Sigmoid colon (tissue), 6 donors: ENCODE measurements at regions not wholly inside any gene's neighbourhood (a gene's known extent, or its start where the extent isn't known, plus 50 kb on each side); places are given as distances from the start of the nearest gene placed in this dataset.

Experiments
- DNase-seq: peaks from one replicate; pipeline ENCODE4 v3.0.0-alpha.2; 2019
- H3K27ac ChIP-seq, 4 donors: fragments of 200-600 bp; sonication (generic); one replicate each; pipeline ENCODE4 v1.5.1; 2016 to 2019; ENCODE audit warnings: mild to moderate bottlenecking in 1 of 4
- H3K27me3 ChIP-seq, 3 donors: fragments of 200-600 bp; sonication (generic); one replicate each; pipeline ENCODE4 v1.5.1; 2019; ENCODE audit warnings: mild to moderate bottlenecking in 1 of 3
- H3K36me3 ChIP-seq, 4 donors: fragments of 200-600 bp; sonication (generic); one replicate each; pipeline ENCODE4 v1.5.1; 2016 to 2019
- H3K4me1 ChIP-seq, 4 donors: fragments of 200-600 bp; sonication (generic); one replicate each; pipeline ENCODE4 v1.5.1; 2017 to 2019
- H3K4me3 ChIP-seq, 4 donors: fragments of 200-600 bp; sonication (generic); one replicate each; pipeline ENCODE4 v1.5.1; 2017 to 2019; ENCODE audit warnings: mild to moderate bottlenecking in 2 of 4, moderate library complexity in 1 of 4
- H3K9me3 ChIP-seq, 4 donors: fragments of 200-600 bp in 3 of 4; sonication (generic) in 3 of 4; one replicate each; pipeline versions ENCODE4 v1.5.1 to v1.6.1; 2013 to 2019
- EP300 ChIP-seq, 4 donors: sonication (generic); formaldehyde crosslinking; IDR thresholded peaks; one replicate each; pipeline ENCODE4 v1.6.1; 2017; ENCODE audit warnings: antibody characterized with exemption in 4 of 4
- POLR2A ChIP-seq, 2 donors: fragments of 450-650 bp; IDR thresholded peaks; one replicate each; pipeline ENCODE4 v1.6.1; 2016; ENCODE audit warnings: antibody characterized with exemption in 2 of 2, mild to moderate bottlenecking in 2 of 2, moderate library complexity in 2 of 2
- POLR2AphosphoS5 ChIP-seq, 4 donors: sonication (generic); formaldehyde crosslinking; IDR thresholded peaks; one replicate each; pipeline ENCODE4 v1.6.1; 2017; ENCODE audit warnings: antibody characterized with exemption in 4 of 4
- WGBS, 2 donors: extraction: QIAGEN DNeasy Blood & Tissue Kit; methylation state at CpG; one replicate each; pipeline ENCODE4 v1.1.7; 2013; 5-methylcytosine and 5-hydroxymethylcytosine counted together
- intact Hi-C: fragments of 100-400 bp; cut with DNase I; formaldehyde crosslinking; loops from one replicate; pipeline ENCODE4 v1.15.1; 2023
- TF ChIP-seq, protein P1 (sequence below), 4 experiments: fragments of 450-650 bp in 3 of 4; fragments of 200-600 bp in 1 of 4; IDR thresholded peaks; one replicate each; pipeline ENCODE4 v1.5.1; 2016 to 2019; ENCODE audit warnings: antibody characterized with exemption in 4 of 4, mild to moderate bottlenecking in 3 of 4, moderate library complexity in 2 of 4
- donor health status: healthy with polysubstance abuse.
- donor health status: healthy.

DNA sequence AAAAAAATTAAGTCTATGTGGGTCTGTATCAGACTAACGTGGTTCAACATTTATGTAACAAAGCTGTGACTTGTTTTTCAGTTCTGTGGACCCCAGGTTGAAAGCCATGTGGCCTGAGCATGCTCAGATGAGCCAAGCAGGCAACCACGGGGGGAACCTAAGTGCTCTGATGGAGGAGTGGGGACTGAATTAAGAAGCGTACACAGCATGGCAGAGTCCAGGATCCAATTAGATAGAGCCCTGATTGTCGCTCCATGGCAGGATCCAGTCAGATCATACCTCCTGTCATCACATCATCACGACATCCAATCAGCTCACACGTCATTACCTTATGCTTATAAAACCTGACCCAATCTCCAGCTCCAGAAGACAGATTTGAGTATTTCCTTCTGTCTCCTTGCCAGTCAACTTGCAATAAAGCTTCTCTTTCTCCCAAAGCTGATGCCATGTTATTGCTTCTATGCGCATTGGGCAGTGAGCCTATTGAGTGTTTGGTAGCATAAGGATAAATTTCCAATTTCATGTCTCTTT is 1013.1 kb upstream of the TMEM132C start:
- H3K36me3 ChIP-seq: no peaks in the 10 kb centered on the region
- TF ChIP-seq POLR2A (IDR thresholded peaks at IDR 0.05) (no peak), POLR2AphosphoS5 (IDR thresholded peaks at IDR 0.05) (no peak), EP300 (IDR thresholded peaks at IDR 0.05) (no peak)
- TF ChIP-seq, protein P1, sequence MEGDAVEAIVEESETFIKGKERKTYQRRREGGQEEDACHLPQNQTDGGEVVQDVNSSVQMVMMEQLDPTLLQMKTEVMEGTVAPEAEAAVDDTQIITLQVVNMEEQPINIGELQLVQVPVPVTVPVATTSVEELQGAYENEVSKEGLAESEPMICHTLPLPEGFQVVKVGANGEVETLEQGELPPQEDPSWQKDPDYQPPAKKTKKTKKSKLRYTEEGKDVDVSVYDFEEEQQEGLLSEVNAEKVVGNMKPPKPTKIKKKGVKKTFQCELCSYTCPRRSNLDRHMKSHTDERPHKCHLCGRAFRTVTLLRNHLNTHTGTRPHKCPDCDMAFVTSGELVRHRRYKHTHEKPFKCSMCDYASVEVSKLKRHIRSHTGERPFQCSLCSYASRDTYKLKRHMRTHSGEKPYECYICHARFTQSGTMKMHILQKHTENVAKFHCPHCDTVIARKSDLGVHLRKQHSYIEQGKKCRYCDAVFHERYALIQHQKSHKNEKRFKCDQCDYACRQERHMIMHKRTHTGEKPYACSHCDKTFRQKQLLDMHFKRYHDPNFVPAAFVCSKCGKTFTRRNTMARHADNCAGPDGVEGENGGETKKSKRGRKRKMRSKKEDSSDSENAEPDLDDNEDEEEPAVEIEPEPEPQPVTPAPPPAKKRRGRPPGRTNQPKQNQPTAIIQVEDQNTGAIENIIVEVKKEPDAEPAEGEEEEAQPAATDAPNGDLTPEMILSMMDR (IDR thresholded peaks at IDR 0.05): no peak
- 88% methylated on average over 7 of the region's 7 CpGs for WGBS, 2 donors
- no peak overlapping the region for H3K4me3 ChIP-seq
- no peaks in the 10 kb centered on the region for H3K4me1 ChIP-seq
- no peak overlapping the region for H3K27ac ChIP-seq
- intact Hi-C loops: no loop called here
- H3K27me3 ChIP-seq: no peaks in the 10 kb centered on the region
- no peaks in the 10 kb centered on the region for H3K9me3 ChIP-seq
- DNase-seq: no peak

DNA sequence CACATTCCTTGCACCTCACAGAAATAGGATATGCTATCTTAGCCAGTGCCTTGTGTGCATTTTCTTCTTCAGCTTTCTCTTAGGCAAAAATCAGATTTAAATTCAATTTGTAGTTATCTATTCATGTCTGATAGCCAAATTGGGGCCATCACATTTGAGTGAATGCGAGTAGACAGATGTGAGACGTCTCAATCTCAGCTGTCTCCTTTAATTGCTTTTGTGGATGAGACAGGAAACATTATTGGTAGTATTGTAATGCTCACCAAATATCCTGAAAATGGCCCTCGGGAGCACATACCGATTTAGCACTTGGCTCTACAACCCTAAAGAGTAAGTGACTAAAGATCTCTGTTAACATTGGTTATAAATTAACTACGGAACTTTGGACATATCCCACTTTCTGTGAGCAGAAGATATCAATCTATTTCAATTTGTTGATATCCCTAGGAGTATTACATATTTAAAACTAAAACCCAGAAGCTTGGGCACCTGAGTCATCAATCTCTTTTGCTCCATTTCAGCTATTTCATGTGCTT is 1012.5 kb upstream of the TMEM132C start:
- Histone ChIP-seq H3K36me3 (no peaks in the 10 kb centered on the region), H3K27me3 (no peaks in the 10 kb centered on the region), H3K9me3 (no peaks in the 10 kb centered on the region), H3K27ac (no peak overlapping the region), H3K4me3 (no peak overlapping the region), H3K4me1 (no peaks in the 10 kb centered on the region)
- DNase-seq: no peak
- TF ChIP-seq POLR2AphosphoS5 (IDR thresholded peaks at IDR 0.05) (no peak), EP300 (IDR thresholded peaks at IDR 0.05) (no peak), POLR2A (IDR thresholded peaks at IDR 0.05) (no peak)
- TF ChIP-seq, protein P1 (IDR thresholded peaks at IDR 0.05): no peak
- 17 to 57% methylated on average over 5 of the region's 5 CpGs for WGBS, 2 donors
- intact Hi-C loops: no loop called here

GRCh38 chr12:127257366-127257935 is 1009.5 kb upstream of the TMEM132C start:
- H3K4me3 ChIP-seq: no peak overlapping the region
- H3K9me3 ChIP-seq: no peaks in the 10 kb centered on the region
- intact Hi-C loops: no loop called here
- no peak for DNase-seq
- TF ChIP-seq POLR2A (IDR thresholded peaks at IDR 0.05) (no peak), EP300 (IDR thresholded peaks at IDR 0.05) (no peak), POLR2AphosphoS5 (IDR thresholded peaks at IDR 0.05) (no peak)
- TF ChIP-seq, protein P1 (IDR thresholded peaks at IDR 0.05): no peak
- no peaks in the 10 kb centered on the region for H3K4me1 ChIP-seq
- H3K27ac ChIP-seq: no peak overlapping the region
- H3K36me3 ChIP-seq: no peaks in the 10 kb centered on the region
- 71 to 76% methylated on average over 5 of the region's 5 CpGs for WGBS, 2 donors
- no peaks in the 10 kb centered on the region for H3K27me3 ChIP-seq

DNA sequence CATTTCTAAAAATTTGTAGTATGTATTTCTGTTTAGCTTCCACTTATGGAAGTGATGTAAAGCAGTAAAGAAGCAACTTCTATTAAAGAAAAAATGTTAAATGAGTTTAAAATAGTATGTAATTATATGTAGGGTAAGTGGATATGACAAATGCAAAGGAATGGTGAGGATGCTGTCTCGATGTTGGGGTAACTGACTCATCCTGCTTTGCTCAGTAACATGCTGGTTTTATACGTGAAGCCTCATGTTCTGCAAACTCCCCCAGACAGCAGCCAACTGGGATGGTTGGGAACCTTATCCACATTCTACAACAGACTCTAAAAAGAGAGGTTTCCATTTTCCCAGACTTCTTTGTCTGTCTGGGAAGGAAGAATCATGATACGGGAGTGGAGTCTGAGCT is 1006.4 kb upstream of the TMEM132C start:
- Histone ChIP-seq H3K27ac (no peak overlapping the region), H3K27me3 (no peaks in the 10 kb centered on the region), H3K4me1 (no peaks in the 10 kb centered on the region), H3K36me3 (no peaks in the 10 kb centered on the region), H3K4me3 (no peak overlapping the region), H3K9me3 (no peaks in the 10 kb centered on the region)
- WGBS, 2 donors: 85% methylated on average over 3 of the region's 3 CpGs
- intact Hi-C loops: no loop called here
- TF ChIP-seq POLR2A (IDR thresholded peaks at IDR 0.05) (no peak), EP300 (IDR thresholded peaks at IDR 0.05) (no peak), POLR2AphosphoS5 (IDR thresholded peaks at IDR 0.05) (no peak)
- TF ChIP-seq, protein P1 (IDR thresholded peaks at IDR 0.05): no peak
- no peak for DNase-seq

DNA sequence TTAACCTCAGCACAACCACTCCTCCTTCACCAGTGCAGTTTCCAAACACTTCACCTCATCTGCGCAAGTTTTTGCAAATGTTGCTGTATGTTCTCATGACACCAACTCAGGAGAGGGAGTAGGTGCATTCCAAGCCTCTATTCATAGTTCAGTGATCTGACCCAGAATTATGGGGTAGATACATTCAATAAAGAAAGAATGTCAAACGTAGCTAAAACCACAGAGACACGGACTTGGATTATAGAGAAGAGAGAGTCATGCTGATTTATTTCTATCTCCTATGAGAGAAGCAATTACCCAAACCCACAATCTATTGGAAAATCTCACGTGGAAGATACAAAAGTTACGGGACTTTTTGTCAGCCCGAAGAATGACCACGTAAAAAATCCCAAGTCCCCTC is 1006.0 kb upstream of the TMEM132C start:
- no peak for TF ChIP-seq POLR2AphosphoS5 (IDR thresholded peaks at IDR 0.05)
- TF ChIP-seq, protein P1 (IDR thresholded peaks at IDR 0.05): no peak
- no peak for TF ChIP-seq EP300 (IDR thresholded peaks at IDR 0.05)
- TF ChIP-seq POLR2A (IDR thresholded peaks at IDR 0.05): no peak
- no peak for DNase-seq
- Histone ChIP-seq H3K4me1 (no peaks in the 10 kb centered on the region), H3K27me3 (no peaks in the 10 kb centered on the region), H3K9me3 (no peaks in the 10 kb centered on the region), H3K4me3 (no peak overlapping the region), H3K27ac (no peak overlapping the region), H3K36me3 (no peaks in the 10 kb centered on the region)
- WGBS, 2 donors: 83 to 87% methylated on average over 7 of the region's 7 CpGs
- intact Hi-C loops: no loop called here
